Spinal cord (tissue), 10 donors: ENCODE measurements at regions not wholly inside any gene's neighbourhood (a gene's known extent, or its start where the extent isn't known, plus 50 kb on each side); places are given as distances from the start of the nearest gene placed in this dataset. TPM values are rescaled to one million over a fixed set of nuclear protein-coding genes. Genes with fewer than 3 reads are reported as not detected.
A peak's percentile ranks its signal among the peaks of the same experiment; 100 is the strongest.
"Not testable (repeated sequence)": the region's sequence is repeated elsewhere in the genome, so short reads cannot be mapped to it uniquely, and the experiment has no call there.

Experiments used
- DNase-seq, 6 donors: peaks; one replicate each; pipeline versions ENCODE4 v3.0.0 to v3.0.0-alpha.2; 2013 to 2015; ENCODE audit warnings: low spot score in 6 of 6, low read depth in 4 of 6
- H3K27ac ChIP-seq: one replicate; pipeline ENCODE4 v1.5.1; 2013; ENCODE audit warnings: low read depth, low read length, control low read depth
- H3K27me3 ChIP-seq: one replicate; pipeline ENCODE4 v1.6.1; 2013; ENCODE audit warnings: low read length; ENCODE audit not compliant: control insufficient read depth, insufficient read depth
- H3K36me3 ChIP-seq: one replicate; pipeline ENCODE4 v1.6.1; 2013; ENCODE audit warnings: low read length; ENCODE audit not compliant: control insufficient read depth, insufficient read depth
- H3K4me1 ChIP-seq: one replicate; pipeline ENCODE4 v1.6.1; 2013; ENCODE audit warnings: low read length; ENCODE audit not compliant: control insufficient read depth, insufficient read depth
- H3K4me3 ChIP-seq: one replicate; pipeline ENCODE4 v1.5.1; 2013; ENCODE audit warnings: low read depth, low read length, control low read depth
- H3K9me3 ChIP-seq: one replicate; pipeline ENCODE4 v1.6.1; 2013; ENCODE audit warnings: low read length; ENCODE audit not compliant: control insufficient read depth, insufficient read depth
- WGBS: methylation state at CpG from one replicate; pipeline ENCODE4 v1.1.5; 2013; ENCODE audit warnings: missing lambda C conversion rate; ENCODE audit not compliant: insufficient coverage; 5-methylcytosine and 5-hydroxymethylcytosine counted together
- small RNA-seq: library from RNA; depleted of rRNA; stranded (forward); fragments of <200 nt; gene quantifications from one replicate; pipeline ENCODE3, GENCODE V24; 2014; ENCODE audit warnings: low replicate concordance
- donor health status: healthy.

DNA sequence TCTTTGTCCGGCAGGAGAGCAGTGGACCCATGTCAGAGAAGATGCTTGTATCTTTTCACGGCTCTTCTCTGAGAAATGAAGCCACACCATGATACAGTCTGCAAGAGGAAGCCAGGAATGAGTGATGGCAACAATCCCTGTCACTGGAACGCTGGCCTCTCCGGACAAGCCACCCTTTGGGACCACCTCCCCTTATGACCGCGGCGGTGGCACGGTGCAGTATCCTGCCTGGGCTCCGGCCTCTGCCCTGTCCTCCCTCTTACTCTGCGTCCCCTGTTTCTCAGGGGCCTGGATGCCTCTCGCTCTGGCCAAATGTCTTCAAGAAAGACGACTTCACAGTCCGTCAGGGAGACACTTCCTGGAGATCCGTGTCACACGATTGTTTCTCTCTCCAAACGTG is 370.5 kb downstream of the ZNF716 start:
- Histone ChIP-seq H3K36me3 (no peaks in the 10 kb centered on the region), H3K27me3 (no peaks in the 10 kb centered on the region), H3K4me3 (no peak overlapping the region), H3K4me1 (no peaks in the 10 kb centered on the region), H3K27ac (no peak overlapping the region), H3K9me3 (peaks cover 3% of the 10 kb centered on the region)
- no peak for DNase-seq
- WGBS = 78% methylated on average over 16 of the region's 16 CpGs

DNA sequence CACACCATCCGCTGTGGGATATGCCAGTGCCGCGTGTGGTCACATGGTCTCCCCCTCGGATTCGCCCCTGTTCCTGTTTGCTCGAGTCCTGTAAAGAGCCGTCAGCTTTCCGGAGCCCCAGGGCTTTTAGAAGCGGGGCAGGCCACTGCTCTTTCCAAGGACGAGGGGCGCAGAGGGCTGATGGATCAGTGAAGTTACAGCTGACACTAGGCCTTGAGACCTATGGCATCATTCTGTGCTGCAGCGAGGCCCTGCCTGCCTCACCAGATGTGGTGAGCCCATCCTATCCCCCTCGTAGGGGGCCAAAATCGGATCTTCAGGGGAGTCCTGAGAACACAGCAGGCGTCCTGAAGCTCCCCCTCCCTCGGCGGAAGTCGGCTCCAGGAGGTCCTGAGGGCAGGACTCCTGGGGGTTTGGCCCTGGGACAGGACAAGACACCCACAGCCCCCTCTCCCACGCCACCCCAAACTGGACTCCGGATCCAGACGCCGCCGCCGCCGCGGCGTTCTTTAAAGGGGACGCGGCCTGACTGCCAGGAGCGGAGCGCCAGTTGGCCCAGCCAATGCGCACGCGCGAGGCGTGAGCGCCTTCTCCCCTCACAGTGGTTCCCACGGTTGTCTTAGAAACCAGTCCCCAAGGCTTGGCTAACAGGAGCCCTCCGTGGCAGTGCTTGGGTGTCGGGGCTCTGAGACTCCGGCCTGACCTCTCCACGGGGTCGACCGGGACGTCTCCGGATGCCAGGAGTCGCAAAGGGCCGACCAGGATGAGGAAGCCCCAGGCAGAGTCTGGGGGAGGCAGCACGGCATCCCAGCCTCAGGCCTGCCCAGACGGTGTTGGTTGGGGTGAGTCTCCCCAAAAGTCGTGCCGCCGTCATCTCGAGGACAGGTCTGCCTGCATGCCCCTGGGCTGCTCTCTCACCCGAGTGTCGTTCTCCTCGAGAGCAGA is 371.7 kb downstream of the ZNF716 start:
- Histone ChIP-seq H3K4me3 (no peak overlapping the region), H3K27me3 (no peaks in the 10 kb centered on the region), H3K36me3 (no peaks in the 10 kb centered on the region), H3K4me1 (no peaks in the 10 kb centered on the region), H3K9me3 (peaks cover 2% of the 10 kb centered on the region), H3K27ac (no peak overlapping the region)
- DNase-seq = no peak
- 83% methylated on average over 46 of the region's 57 CpGs for WGBS

DNA sequence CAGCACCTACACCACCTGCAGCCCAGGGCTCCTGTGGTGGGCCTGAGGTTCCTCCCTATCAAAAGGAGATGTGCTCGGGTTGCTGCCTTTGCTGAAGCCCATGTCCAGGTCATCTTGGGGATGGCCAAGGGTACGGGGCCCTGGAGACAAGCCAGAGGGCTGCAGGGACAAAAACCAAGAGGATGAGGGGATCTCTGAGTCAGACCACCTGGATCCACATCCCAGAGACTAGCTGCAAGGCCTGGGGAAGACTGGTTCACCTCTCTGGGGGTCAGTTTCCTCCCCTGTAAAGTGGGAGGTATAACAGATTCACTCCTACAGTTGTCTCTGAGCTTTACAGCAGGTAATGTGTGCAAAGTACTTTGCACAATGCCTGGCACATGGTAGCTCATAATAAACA is 376.6 kb downstream of the ZNF716 start:
- not testable (repeated sequence) for DNase-seq, H3K9me3 ChIP-seq, H3K27me3 ChIP-seq, H3K27ac ChIP-seq, H3K4me3 ChIP-seq, H3K4me1 ChIP-seq, H3K36me3 ChIP-seq
- WGBS = 32% methylated on average over 2 of the region's 2 CpGs

DNA sequence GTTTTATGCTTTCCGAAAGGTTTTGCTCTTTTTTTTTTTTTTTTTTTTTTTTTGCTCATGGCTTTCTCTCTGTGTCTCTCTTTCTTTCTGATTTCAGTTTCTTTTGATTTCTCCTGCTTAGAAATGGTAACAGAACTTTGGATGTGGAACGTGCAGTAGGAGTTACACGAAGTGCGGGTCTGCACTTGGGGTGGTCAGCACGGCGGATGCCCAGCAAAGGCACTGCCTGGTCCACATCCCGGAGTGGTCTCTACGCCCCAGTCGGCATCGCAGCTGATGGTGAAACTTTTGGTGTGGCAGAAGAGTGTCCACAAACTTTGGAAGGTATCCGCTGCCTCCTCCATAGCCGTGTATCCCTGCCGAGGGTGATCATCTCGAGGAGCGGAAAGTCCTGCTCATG is 385.2 kb downstream of the ZNF716 start:
- not testable (repeated sequence) for DNase-seq, H3K27ac ChIP-seq, H3K27me3 ChIP-seq, H3K9me3 ChIP-seq, H3K36me3 ChIP-seq, H3K4me1 ChIP-seq, H3K4me3 ChIP-seq
- WGBS = no CpG with 5 or more reads among the region's 15 CpGs

DNA sequence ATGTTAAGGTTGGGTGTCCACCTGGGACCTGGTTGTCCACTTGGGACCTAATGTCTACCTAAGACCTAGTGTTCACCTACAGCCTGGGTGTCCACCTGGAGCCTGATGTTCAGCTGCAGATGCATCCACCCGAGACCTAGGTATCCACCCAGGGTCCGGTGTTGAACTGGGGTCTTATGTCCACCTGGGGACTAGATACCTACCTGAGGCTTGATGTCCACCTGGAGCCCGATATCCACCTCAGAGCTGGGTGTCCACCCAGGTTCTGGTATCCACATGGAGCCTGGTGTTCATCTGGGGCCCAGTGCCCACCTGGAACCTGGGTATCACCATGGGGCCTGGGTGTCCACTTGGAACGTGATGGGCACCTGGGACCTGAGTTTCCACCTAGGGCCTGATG is 389.2 kb downstream of the ZNF716 start:
- H3K9me3 ChIP-seq, H3K4me3 ChIP-seq, H3K4me1 ChIP-seq, H3K27me3 ChIP-seq, H3K36me3 ChIP-seq, DNase-seq, H3K27ac ChIP-seq: not testable (repeated sequence)
- WGBS = 20% methylated on average over 1 of the region's 4 CpGs

DNA sequence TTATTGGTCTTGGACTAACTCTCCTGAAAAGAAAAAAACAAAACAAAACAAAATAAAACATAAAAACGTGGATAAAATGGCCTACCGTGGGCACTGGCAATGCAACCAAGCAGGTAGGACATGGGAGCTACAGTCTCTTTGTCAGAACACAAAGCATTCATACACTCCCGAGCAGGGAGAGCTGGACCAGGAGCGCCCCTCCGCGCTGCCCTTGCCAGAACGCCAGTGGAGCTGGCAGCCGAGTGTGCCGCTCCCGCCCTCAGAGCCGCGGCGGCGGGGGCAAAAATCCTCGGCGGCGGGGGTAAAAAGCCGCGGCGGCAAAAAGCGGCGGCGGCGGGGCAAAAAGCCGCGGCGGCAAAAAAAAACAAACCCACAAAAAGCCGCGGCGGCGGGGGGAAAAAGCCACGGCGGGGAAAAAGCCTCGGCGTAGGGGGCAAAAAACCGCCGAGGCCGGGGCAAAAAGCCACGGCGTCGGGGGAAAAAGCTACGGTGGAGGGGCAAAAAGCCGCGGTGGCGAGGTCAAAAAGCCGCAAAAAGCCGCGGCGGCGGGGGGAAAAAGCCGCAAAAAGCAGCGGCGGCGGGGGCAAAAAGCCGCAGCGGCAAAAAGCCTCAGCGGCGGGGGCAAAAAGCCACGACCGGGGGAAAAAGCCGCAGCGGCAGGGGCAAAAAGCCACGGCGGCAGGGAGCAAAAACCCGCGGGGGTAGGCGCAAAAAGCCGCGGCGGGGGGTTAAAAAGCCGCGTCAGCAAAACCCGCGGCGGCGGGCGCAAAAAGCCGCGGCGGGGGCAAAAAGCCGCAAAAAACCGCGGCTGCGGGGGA is 418.1 kb downstream of the ZNF716 start:
- no peak overlapping the region for H3K27ac ChIP-seq
- WGBS = 7% methylated on average over 74 of the region's 84 CpGs
- no peaks in the 10 kb centered on the region for H3K36me3 ChIP-seq
- H3K27me3 ChIP-seq = peaks cover 17% of the 10 kb centered on the region
- DNase-seq = peak in 1 of 6 donors; percentile 1
- H3K4me3 ChIP-seq = no peak overlapping the region
- H3K9me3 ChIP-seq = no peaks in the 10 kb centered on the region
- H3K4me1 ChIP-seq = peaks cover 15% of the 10 kb centered on the region

DNA sequence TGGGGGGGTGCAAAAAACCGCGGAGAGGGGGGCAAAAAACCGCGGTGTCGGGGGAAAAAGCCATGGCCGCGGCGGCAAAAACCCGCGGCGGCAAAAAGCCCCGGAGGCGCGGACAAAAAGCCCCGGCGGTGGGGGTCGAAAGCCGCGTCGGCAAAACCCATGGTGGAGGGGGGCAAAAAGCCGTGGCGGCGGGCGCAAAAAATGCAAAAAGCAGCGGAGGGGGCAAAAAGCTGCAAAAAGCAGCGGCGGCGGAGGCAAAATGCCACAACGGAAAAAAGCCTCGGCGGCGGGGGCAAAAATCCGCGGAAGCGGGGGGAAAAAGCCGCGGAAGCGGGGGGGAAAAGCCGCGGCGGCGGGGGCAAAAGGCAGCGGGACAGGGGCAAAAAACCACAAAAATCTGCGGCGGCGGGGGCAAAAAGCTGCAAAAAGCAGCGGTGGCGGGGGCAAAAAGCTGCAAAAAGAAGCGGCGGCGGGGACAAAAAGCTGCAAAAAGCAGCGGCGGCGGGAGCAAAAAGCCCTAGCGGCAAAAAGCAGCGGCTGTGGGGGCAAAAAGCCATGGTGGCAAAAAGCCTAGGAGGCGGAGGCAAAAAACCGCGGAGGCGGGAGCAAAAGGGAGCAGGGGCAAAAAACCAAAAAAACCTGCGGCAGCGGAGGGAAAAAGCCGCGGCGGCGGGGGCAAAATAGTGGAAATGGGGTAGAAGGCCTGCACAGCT is 418.9 kb downstream of the ZNF716 start:
- H3K36me3 ChIP-seq = no peaks in the 10 kb centered on the region
- peaks cover 15% of the 10 kb centered on the region for H3K4me1 ChIP-seq
- H3K4me3 ChIP-seq = no peak overlapping the region
- no peak overlapping the region for H3K27ac ChIP-seq
- H3K27me3 ChIP-seq = peaks cover 17% of the 10 kb centered on the region
- no peak for DNase-seq
- H3K9me3 ChIP-seq = no peaks in the 10 kb centered on the region
- 11% methylated on average over 66 of the region's 66 CpGs for WGBS

Small RNA genes lying in the stretch of these regions (small RNA-seq; reads per million reads assigned to genes)
- not detected for gene AC023141.11
- gene AC023141.12 = not detected
- gene AC023141.8 = not detected
